HUES48 (cell line): ENCODE measurements at regions not wholly inside any gene's neighbourhood (a gene's known extent, or its start where the extent isn't known, plus 50 kb on each side); places are given as distances from the start of the nearest gene placed in this dataset.

Experiments
- H3K27ac ChIP-seq: one replicate; pipeline ENCODE4 v1.7.0; 2013; ENCODE audit warnings: low read depth, low read length, inconsistent platforms
- H3K27me3 ChIP-seq: 2 replicates; pipeline ENCODE4 v1.6.1; 2013; ENCODE audit warnings: mild to moderate bottlenecking, low read length; ENCODE audit not compliant: control insufficient read depth, insufficient read depth
- H3K36me3 ChIP-seq: 2 replicates; pipeline ENCODE4 v1.6.1; 2013; ENCODE audit warnings: low read length; ENCODE audit not compliant: control insufficient read depth, insufficient read depth
- H3K4me1 ChIP-seq: 2 replicates; pipeline ENCODE4 v1.6.1; 2013; ENCODE audit warnings: mild to moderate bottlenecking, low read length; ENCODE audit not compliant: control insufficient read depth, insufficient read depth
- H3K4me3 ChIP-seq: 2 replicates; pipeline ENCODE4 v1.5.1; 2013; ENCODE audit warnings: mild to moderate bottlenecking, low read depth, low read length
- H3K9ac ChIP-seq: 2 replicates; pipeline ENCODE4 v1.6.1; 2013; ENCODE audit warnings: mild to moderate bottlenecking, low read depth, low read length, moderate library complexity
- H3K9me3 ChIP-seq: 2 replicates; pipeline ENCODE4 v1.6.1; 2013; ENCODE audit warnings: low read length; ENCODE audit not compliant: control insufficient read depth, insufficient read depth

- Histone ChIP-seq H3K9me3 (no peaks in the 10 kb centered on the region), H3K9ac (no peak overlapping the region)
Measured at GRCh38 chr12:107442326-107442987, 243.1 kb upstream of the PWP1 start.

GRCh38 chr12:107443320-107444090, 242.1 kb upstream of the PWP1 start:
- no peak overlapping the region for H3K9ac ChIP-seq
- no peaks in the 10 kb centered on the region for H3K27me3 ChIP-seq
- H3K9me3 ChIP-seq, result no peaks in the 10 kb centered on the region
- no peak overlapping the region for H3K4me3 ChIP-seq
- peaks cover 17% of the 10 kb centered on the region for H3K4me1 ChIP-seq
- no peak overlapping the region for H3K27ac ChIP-seq
- no peaks in the 10 kb centered on the region for H3K36me3 ChIP-seq

More at GRCh38 chr12:107442326-107442987, 243.1 kb upstream of the PWP1 start:
- no peak overlapping the region for H3K27ac ChIP-seq
- no peaks in the 10 kb centered on the region for H3K36me3 ChIP-seq
- no peaks in the 10 kb centered on the region for H3K27me3 ChIP-seq
- peaks cover 20% of the 10 kb centered on the region for H3K4me1 ChIP-seq
- no peak overlapping the region for H3K4me3 ChIP-seq

GRCh38 chr12:107444771-107445170, 240.8 kb upstream of the PWP1 start:
- Histone ChIP-seq H3K4me1 (peaks cover 5% of the 10 kb centered on the region), H3K27me3 (no peaks in the 10 kb centered on the region), H3K36me3 (no peaks in the 10 kb centered on the region), H3K9me3 (no peaks in the 10 kb centered on the region), H3K27ac (no peak overlapping the region), H3K4me3 (no peak overlapping the region), H3K9ac (no peak overlapping the region)

- Histone ChIP-seq H3K36me3 (no peaks in the 10 kb centered on the region), H3K4me3 (no peak overlapping the region), H3K9me3 (no peaks in the 10 kb centered on the region), H3K27ac (no peak overlapping the region), H3K9ac (no peak overlapping the region), H3K27me3 (no peaks in the 10 kb centered on the region), H3K4me1 (peaks cover 8% of the 10 kb centered on the region)
Measured at GRCh38 chr12:107446476-107446875, 239.1 kb upstream of the PWP1 start.

- no peak overlapping the region for H3K9ac ChIP-seq
- no peaks in the 10 kb centered on the region for H3K36me3 ChIP-seq
- no peak overlapping the region for H3K27ac ChIP-seq
- no peaks in the 10 kb centered on the region for H3K27me3 ChIP-seq
- no peaks in the 10 kb centered on the region for H3K9me3 ChIP-seq
- H3K4me3 ChIP-seq, result no peak overlapping the region
- H3K4me1 ChIP-seq, result peaks cover 8% of the 10 kb centered on the region
Measured at GRCh38 chr12:107447336-107447735, 238.3 kb upstream of the PWP1 start.

- Histone ChIP-seq H3K27me3 (no peaks in the 10 kb centered on the region), H3K27ac (no peak overlapping the region), H3K4me3 (no peak overlapping the region), H3K9ac (no peak overlapping the region), H3K9me3 (no peaks in the 10 kb centered on the region), H3K36me3 (no peaks in the 10 kb centered on the region), H3K4me1 (peaks cover 8% of the 10 kb centered on the region)
Measured at GRCh38 chr12:107448198-107448597, 237.4 kb upstream of the PWP1 start.

GRCh38 chr12:107449891-107450290, 235.7 kb upstream of the PWP1 start:
- no peaks in the 10 kb centered on the region for H3K36me3 ChIP-seq

GRCh38 chr12:107450541-107450940, 235.1 kb upstream of the PWP1 start:
- H3K27ac ChIP-seq, result no peak overlapping the region
- no peaks in the 10 kb centered on the region for H3K36me3 ChIP-seq
- H3K27me3 ChIP-seq, result no peaks in the 10 kb centered on the region
- H3K9ac ChIP-seq, result no peak overlapping the region
- H3K9me3 ChIP-seq, result no peaks in the 10 kb centered on the region
- H3K4me3 ChIP-seq, result no peak overlapping the region
- H3K4me1 ChIP-seq, result peaks cover 8% of the 10 kb centered on the region

More at GRCh38 chr12:107449891-107450290, 235.7 kb upstream of the PWP1 start:
- Histone ChIP-seq H3K9ac (no peak overlapping the region), H3K27me3 (no peaks in the 10 kb centered on the region), H3K4me1 (peaks cover 8% of the 10 kb centered on the region), H3K27ac (no peak overlapping the region), H3K4me3 (no peak overlapping the region), H3K9me3 (no peaks in the 10 kb centered on the region)

GRCh38 chr12:107451246-107451645, 234.4 kb upstream of the PWP1 start:
- Histone ChIP-seq H3K4me1 (peaks cover 8% of the 10 kb centered on the region), H3K36me3 (no peaks in the 10 kb centered on the region), H3K9ac (no peak overlapping the region), H3K27me3 (no peaks in the 10 kb centered on the region), H3K9me3 (no peaks in the 10 kb centered on the region), H3K4me3 (no peak overlapping the region), H3K27ac (no peak overlapping the region)

- Histone ChIP-seq H3K4me1 (peaks cover 8% of the 10 kb centered on the region), H3K27ac (no peak overlapping the region), H3K9ac (no peak overlapping the region), H3K36me3 (no peaks in the 10 kb centered on the region), H3K9me3 (no peaks in the 10 kb centered on the region), H3K27me3 (no peaks in the 10 kb centered on the region), H3K4me3 (no peak overlapping the region)
Measured at GRCh38 chr12:107454109-107454830, 231.3 kb upstream of the PWP1 start.
